Urinary bladder (tissue), 3 donors: ENCODE measurements at regions not wholly inside any gene's neighbourhood (a gene's known extent, or its start where the extent isn't known, plus 50 kb on each side); places are given as distances from the start of the nearest gene placed in this dataset.

Experiments used
- DNase-seq: peaks from one replicate; pipeline ENCODE4 v3.0.0-alpha.2; 2015; ENCODE audit errors: extremely low spot score
- H3K27ac ChIP-seq: one replicate; pipeline ENCODE4 v1.5.1; 2013; ENCODE audit warnings: low read depth, mild to moderate bottlenecking, moderate library complexity
- H3K36me3 ChIP-seq: one replicate; pipeline ENCODE4 v1.6.1; 2013; ENCODE audit warnings: mild to moderate bottlenecking, moderate library complexity; ENCODE audit not compliant: insufficient read depth
- H3K4me1 ChIP-seq: one replicate; pipeline ENCODE4 v1.6.1; 2013; ENCODE audit warnings: mild to moderate bottlenecking, moderate library complexity; ENCODE audit not compliant: insufficient read depth
- H3K4me3 ChIP-seq: one replicate; pipeline ENCODE4 v1.5.1; 2013; ENCODE audit warnings: low read depth, low read length
- WGBS: extraction: QIAGEN DNeasy Blood & Tissue Kit; methylation state at CpG from one replicate; pipeline ENCODE4 v1.1.7; 2013; 5-methylcytosine and 5-hydroxymethylcytosine counted together
- donor health status: healthy with polysubstance abuse.
- donor health status: healthy.

DNA sequence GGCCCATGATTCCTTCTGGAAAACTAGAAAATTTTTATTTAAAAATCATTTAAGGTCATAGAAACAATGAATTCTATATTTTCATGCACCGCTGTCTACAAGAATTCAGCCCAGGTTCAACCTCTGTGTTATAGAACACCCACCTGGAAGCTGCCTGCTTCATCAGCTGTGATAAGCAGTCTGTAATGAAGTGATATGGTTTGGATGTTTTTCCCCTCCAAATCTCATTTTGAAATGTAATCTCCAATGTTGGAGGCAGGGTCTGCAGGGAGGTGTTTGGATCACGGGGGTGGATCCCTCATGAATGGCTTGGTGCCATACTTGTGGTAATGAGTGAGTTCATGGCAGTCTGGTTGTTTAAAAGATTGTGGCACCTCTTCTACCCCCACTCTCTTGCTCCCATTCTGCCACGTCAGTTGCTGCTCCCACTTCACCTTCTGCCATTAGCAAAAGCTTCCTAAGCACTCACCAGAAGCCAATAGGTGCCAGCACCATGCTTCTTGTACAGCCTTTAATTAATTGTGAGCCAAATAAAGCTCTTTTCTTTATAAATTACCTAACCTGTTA, 55.6 kb downstream of the MRPL32 start:
- H3K36me3 ChIP-seq, result no peaks in the 10 kb centered on the region
- H3K4me1 ChIP-seq, result no peaks in the 10 kb centered on the region
- WGBS, result 77% methylated on average over 3 of the region's 3 CpGs
- no peak overlapping the region for H3K4me3 ChIP-seq
- no peak overlapping the region for H3K27ac ChIP-seq
- no peak for DNase-seq

DNA sequence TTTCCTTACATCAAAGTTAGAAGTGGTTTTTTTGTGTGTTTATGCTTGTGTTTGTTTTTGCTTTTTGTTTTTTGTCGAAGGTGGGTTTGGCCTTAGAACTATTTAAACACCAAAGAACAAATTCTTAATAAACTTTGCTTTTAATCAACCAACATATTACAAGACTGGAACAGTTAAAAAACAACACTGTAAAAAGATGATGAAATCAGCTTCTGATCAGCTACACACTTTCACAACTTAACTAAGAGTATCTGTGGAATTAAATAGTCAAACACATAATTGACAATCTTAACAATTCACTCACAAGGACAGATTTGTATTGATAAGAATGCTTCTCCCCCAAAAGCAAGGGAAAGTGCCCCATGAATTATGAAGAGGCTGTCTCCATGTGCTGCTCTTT, 58.8 kb downstream of the MRPL32 start:
- 79% methylated on average over 1 of the region's 1 CpG for WGBS
- Histone ChIP-seq H3K4me3 (no peak overlapping the region), H3K36me3 (no peaks in the 10 kb centered on the region), H3K4me1 (no peaks in the 10 kb centered on the region), H3K27ac (no peak overlapping the region)
- no peak for DNase-seq

DNA sequence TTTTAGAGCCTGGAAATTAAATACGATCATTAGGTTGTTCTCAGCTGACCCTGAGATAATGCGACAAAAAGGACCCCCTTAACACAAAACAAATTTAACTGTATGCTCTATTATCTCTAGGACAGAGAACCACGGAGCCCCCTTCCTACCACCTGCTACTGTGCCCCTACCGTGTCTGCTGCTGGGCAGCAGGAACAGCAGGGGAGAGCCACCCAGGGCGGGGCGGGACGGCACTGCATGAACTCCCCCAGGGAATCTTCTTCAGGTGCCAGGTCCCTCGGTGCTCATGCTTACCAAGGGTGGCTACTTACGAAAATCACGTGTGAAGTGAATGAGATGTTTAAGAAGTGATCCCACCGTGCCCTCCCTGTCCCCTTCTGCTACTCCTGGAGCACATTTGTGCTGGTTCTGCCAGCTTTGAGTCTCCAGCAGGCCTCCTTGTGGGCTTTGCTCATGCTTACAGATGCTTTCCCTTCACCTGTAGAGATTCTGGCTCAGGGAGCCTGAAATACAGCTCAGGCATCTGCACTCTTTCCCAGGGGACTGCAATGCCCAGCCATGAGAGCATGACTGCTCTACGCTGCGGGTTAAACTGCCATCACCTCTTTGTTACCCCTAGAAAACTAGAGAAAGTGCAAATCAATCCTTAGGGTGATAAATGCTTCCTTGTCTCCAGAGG, 59.9 kb downstream of the MRPL32 start:
- no peak overlapping the region for H3K27ac ChIP-seq
- no peak for DNase-seq
- H3K4me1 ChIP-seq, result no peaks in the 10 kb centered on the region
- WGBS, result 73% methylated on average over 13 of the region's 13 CpGs
- H3K36me3 ChIP-seq, result no peaks in the 10 kb centered on the region
- no peak overlapping the region for H3K4me3 ChIP-seq

DNA sequence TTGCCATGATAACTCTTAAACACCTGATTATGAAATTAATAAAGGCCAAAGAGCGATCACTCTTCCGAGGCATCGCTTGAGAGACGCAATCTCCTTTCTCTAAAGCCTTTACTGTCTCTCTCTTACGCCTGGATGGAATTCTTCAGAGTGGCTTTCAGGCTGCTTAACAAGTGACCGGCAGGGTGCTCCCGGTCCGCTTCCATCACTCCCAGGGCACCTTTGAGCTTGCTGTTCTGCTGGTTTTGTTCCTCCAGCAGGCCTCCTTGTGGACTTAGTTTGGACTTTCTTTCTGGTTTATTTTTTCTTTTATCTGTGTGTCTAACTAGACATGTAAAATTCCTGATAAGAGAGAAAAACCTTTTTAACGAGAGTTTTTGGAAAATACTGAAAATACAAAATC, 60.9 kb downstream of the MRPL32 start:
- DNase-seq, result no peak
- Histone ChIP-seq H3K36me3 (no peaks in the 10 kb centered on the region), H3K4me3 (no peak overlapping the region), H3K4me1 (no peaks in the 10 kb centered on the region), H3K27ac (no peak overlapping the region)
- 68% methylated on average over 9 of the region's 9 CpGs for WGBS

DNA sequence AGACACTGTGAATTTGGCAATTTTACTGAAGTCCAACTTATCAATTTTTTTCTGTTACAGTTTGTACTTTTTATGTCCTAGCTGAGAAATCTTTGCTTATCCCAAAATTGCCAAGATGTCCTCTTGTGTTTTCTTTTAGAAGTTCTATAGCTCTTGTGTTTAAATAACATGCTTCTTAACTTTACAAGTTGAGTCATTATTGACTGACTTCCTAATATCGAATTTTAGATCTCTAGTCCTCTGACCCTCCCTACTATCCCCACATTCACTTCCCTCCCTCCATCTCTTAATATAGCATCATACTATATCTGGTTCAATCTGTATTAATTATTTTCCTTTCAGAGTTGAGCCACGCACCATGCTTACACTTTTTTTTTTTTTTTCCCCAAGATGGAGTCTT, 61.9 kb downstream of the MRPL32 start:
- H3K4me3 ChIP-seq, result no peak overlapping the region
- no peaks in the 10 kb centered on the region for H3K36me3 ChIP-seq
- 84% methylated on average over 2 of the region's 2 CpGs for WGBS
- H3K27ac ChIP-seq, result no peak overlapping the region
- no peak for DNase-seq
- no peaks in the 10 kb centered on the region for H3K4me1 ChIP-seq

DNA sequence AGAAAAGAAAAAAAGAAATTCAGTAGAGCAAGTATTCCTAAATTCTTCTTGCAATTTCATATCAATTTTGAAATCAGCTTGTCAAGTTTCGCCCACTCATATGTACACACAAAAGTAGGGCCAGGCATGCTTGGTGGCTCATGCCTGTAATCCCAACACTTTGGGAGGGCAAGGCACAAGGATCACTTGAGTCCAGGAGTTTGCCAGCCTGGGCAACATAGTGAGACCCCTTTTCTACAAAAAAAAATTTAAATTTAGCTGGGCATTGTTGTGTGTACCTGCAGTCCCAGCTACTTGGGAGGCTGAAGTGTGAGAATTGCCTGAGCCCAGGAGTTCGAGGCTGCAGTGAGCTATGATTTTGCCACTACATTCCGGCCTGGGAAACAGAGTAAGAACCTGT, 65.4 kb downstream of the MRPL32 start:
- WGBS, result 96% methylated on average over 3 of the region's 3 CpGs
- no peak for DNase-seq
- H3K4me1 ChIP-seq, result no peaks in the 10 kb centered on the region
- H3K4me3 ChIP-seq, result no peak overlapping the region
- no peaks in the 10 kb centered on the region for H3K36me3 ChIP-seq
- no peak overlapping the region for H3K27ac ChIP-seq

DNA sequence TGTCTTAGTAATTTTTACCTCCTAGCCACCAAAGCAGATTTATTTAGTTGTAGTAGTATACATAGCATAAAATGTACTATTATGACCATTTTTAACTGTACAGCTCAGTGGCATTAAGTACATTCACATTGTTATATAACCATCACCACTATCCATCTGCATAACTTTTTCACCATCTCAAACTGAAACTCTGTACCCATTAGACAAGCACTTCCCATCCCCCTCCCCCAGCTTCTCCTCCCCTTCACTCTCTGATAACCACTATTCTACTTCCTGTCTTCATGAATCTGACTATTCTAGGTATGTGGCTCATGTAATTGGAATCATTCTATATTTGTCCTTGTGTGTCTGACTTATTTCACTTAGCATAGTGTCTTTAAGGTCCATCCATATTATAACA, 71.9 kb downstream of the MRPL32 start:
- H3K27ac ChIP-seq, result no peak overlapping the region
- no peaks in the 10 kb centered on the region for H3K4me1 ChIP-seq
- no peak for DNase-seq
- no peak overlapping the region for H3K4me3 ChIP-seq
- no peaks in the 10 kb centered on the region for H3K36me3 ChIP-seq

DNA sequence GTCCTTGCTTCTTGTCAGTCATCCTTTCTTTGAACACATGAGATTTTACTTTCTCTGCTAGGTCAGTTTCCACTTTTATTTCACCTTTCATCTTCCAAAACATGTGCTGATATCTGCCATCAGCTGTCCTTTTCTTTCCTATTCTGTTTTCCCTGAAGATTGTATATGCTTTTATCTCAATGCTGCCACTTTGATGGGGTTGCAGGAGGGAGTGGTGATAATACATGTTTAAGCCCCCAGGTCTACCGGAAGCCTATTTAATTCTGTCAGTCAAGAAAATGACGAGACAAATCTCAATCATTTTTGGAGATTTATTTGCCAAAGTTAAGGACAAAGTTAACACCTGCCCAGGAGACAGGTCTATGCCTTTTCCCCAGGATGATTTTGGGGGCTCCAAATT, 73.8 kb downstream of the MRPL32 start:
- no peaks in the 10 kb centered on the region for H3K4me1 ChIP-seq
- WGBS, result 63% methylated on average over 2 of the region's 2 CpGs
- H3K27ac ChIP-seq, result no peak overlapping the region
- H3K36me3 ChIP-seq, result no peaks in the 10 kb centered on the region
- no peak for DNase-seq
- no peak overlapping the region for H3K4me3 ChIP-seq

DNA sequence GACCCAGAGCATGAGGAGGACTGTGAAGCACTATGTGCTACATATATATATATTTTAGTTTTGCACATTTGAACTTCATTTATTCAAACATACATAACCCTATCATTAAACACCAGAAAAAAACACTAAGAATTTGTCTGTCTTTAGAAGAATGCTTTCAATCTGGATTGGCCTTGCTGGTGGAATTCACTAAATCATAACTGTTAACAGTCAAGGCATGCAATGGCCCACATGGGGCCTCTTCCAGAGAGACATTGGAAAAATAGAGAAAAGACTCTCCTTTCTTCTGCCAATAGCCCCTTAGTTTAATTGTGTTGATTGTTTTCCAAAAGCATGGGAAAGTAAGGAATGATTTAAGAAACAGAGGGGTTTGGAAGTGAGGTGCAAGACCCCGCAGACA, 77.9 kb downstream of the MRPL32 start:
- WGBS, result 89% methylated on average over 1 of the region's 1 CpG
- Histone ChIP-seq H3K4me3 (no peak overlapping the region), H3K4me1 (no peaks in the 10 kb centered on the region), H3K27ac (no peak overlapping the region), H3K36me3 (no peaks in the 10 kb centered on the region)
- no peak for DNase-seq

DNA sequence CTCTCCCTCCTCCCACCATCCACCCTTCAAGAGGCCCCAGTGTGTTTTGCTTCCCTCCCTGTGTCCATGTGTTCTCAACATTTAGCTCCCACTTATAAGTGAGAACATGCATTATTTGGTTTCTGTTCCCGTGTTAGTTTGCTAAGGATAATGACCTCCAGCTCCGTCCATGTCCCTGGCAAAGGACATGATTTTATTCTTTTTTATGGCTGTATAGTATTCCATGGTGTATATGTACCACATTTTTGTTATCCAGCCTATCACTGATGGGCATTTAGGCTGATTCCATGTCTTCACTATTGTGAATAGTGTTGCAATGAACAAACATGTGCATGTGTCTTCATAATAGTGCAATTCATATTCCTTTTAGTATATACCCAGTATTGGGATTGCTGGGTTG, 79.7 kb downstream of the MRPL32 start:
- Histone ChIP-seq H3K27ac (no peak overlapping the region), H3K4me3 (no peak overlapping the region), H3K36me3 (no peaks in the 10 kb centered on the region), H3K4me1 (no peaks in the 10 kb centered on the region)
- no peak for DNase-seq
- 90% methylated on average over 2 of the region's 2 CpGs for WGBS

DNA sequence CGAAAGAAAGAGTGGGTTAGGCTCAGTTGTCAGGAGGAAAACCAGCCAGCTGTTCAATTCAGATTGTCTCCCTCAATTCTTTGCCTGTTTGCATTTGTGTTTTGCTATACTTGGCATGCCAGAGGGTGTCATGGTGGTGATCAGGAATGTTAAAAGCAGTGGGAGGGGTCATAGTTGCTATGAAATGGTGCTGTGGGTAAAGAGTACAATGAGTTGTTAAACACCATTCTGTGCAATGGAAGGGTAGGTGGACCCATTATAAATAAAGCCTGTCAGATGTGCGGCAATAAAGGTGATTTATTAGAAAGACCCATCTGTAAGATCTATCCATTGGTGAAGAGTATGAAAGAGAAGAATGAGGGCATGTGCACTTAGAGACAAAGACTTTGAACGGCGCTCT, 82.2 kb downstream of the MRPL32 start:
- no peaks in the 10 kb centered on the region for H3K4me1 ChIP-seq
- H3K4me3 ChIP-seq, result no peak overlapping the region
- DNase-seq, result no peak
- H3K27ac ChIP-seq, result no peak overlapping the region
- WGBS, result 87% methylated on average over 4 of the region's 4 CpGs
- no peaks in the 10 kb centered on the region for H3K36me3 ChIP-seq

DNA sequence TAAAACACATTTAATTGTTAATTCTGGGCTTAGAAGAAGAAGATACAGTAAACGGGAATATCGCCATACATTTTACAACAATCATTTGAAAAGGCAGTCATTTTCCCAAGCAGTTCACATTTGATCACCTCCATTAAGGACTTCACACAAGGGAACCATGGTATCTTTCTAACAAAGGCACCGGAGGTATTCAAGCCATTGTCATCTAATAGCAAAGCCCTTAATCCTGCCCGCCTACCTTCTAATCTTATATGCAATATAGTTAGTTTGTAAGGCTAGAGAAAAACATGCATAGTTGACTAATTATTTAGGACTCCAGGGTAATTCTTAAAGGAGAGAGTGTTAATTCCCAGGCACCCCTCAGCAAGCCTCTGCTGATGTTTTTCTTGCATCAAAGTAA, 83.1 kb downstream of the MRPL32 start:
- Histone ChIP-seq H3K4me3 (no peak overlapping the region), H3K27ac (no peak overlapping the region), H3K36me3 (no peaks in the 10 kb centered on the region), H3K4me1 (no peaks in the 10 kb centered on the region)
- DNase-seq, result no peak
- 84% methylated on average over 4 of the region's 4 CpGs for WGBS

DNA sequence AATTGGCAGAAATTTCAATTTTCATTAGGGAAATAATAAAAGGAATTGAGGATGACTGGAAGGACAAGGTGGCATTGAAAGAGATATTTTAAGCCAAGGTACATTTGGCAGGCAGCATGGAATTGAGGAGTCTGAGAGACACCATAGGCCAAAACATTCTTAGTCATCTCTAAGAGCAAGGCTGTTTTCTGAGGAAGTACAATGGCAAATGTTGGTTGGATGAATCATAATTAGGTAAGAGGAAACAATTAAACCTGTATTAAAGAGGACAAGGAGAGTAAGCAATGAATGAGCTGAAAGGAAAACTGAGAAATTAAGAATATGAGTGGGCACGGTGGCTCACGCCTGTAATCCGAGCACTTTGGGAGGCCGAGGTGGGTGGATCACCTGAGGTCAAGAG, 86.3 kb downstream of the MRPL32 start:
- no peaks in the 10 kb centered on the region for H3K36me3 ChIP-seq
- no peak overlapping the region for H3K27ac ChIP-seq
- no peaks in the 10 kb centered on the region for H3K4me1 ChIP-seq
- WGBS, result 87% methylated on average over 4 of the region's 4 CpGs
- no peak for DNase-seq
- H3K4me3 ChIP-seq, result no peak overlapping the region

DNA sequence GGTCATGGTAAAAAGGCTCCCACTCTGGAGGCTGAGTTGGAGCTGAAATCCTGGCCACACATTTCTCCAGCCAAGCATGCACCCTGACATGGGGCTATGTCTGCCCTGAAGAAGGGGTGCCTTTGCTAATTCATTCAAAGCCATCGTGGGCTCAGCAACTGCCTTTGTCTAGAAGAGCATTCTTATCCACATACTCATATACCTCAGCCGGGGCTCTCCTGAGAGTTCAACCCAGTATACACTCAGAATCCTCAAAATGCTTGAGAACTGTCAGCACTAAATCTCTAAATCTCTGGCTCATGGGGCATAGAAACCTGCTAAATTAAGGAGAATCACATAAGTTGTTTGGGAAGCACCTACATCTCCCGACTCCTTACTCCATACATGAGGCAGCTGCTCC, 89.3 kb downstream of the MRPL32 start:
- WGBS, result 80% methylated on average over 3 of the region's 3 CpGs
- Histone ChIP-seq H3K4me1 (no peaks in the 10 kb centered on the region), H3K27ac (no peak overlapping the region), H3K36me3 (no peaks in the 10 kb centered on the region), H3K4me3 (no peak overlapping the region)
- DNase-seq, result no peak

DNA sequence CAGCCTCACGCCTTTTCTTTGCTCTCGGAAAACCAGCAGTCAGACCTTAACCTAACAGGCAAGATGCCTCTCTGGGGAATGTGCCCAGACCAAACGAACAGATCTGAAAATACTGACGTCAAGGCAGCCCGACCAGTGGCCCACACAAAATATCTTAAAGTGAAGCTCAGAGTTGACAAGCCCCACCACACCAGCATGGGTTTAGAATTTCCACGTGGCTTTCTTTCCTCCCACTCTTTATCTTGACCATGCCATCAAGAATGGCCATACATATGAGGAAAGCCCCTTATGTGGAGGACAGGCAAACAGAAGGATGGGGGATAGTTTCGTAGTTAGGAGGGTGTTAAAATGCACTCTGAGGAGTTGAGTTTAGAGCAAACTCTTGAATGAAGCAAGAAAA, 89.8 kb downstream of the MRPL32 start:
- 65% methylated on average over 7 of the region's 7 CpGs for WGBS
- Histone ChIP-seq H3K4me3 (no peak overlapping the region), H3K27ac (no peak overlapping the region), H3K36me3 (no peaks in the 10 kb centered on the region), H3K4me1 (no peaks in the 10 kb centered on the region)
- DNase-seq, result no peak
